GM12878 (cell line): ENCODE measurements at regions not wholly inside any gene's neighbourhood (a gene's known extent, or its start where the extent isn't known, plus 50 kb on each side); places are given as distances from the start of the nearest gene placed in this dataset.

Experiments used
- ATF2 ChIP-seq: IDR thresholded peaks from 2 replicates; pipeline ENCODE4 v1.6.1; 2012; ENCODE audit warnings: low read length, inconsistent platforms
- BCL11A ChIP-seq: IDR thresholded peaks from 2 replicates; pipeline ENCODE4 v1.6.1; 2011; ENCODE audit warnings: low read depth, low read length
- BRCA1 ChIP-seq: IDR thresholded peaks from 2 replicates; pipeline ENCODE4 v1.6.1; 2011; ENCODE audit warnings: low read depth, low read length, improper control_type of control experiment
- CHD1 ChIP-seq: IDR thresholded peaks from 2 replicates; pipeline ENCODE4 v1.6.1; 2012; ENCODE audit warnings: low read depth, low read length, improper control_type of control experiment
- EED ChIP-seq: sonication (generic); IDR thresholded peaks from 2 replicates; pipeline ENCODE4 v1.6.1; 2016; ENCODE audit warnings: antibody characterized with exemption, low read depth
- EP300 ChIP-seq, 2 experiments: fragments of 150-350 bp in 1 of 2; IDR thresholded peaks; 2 replicates each; pipeline ENCODE4 v1.6.1; 2011 to 2012; ENCODE audit warnings: low read depth in 2 of 2, low read length in 2 of 2, borderline replicate concordance in 1 of 2, improper control_type of control experiment in 1 of 2, inconsistent platforms in 1 of 2; ENCODE audit not compliant: control insufficient read depth in 1 of 2
- ESRRA ChIP-seq: IDR thresholded peaks from 2 replicates; pipeline ENCODE4 v1.6.1; 2012; ENCODE audit warnings: mild to moderate bottlenecking, low read length, improper control_type of control experiment
- HDGF ChIP-seq: fragments of 450-650 bp; IDR thresholded peaks from 2 replicates; pipeline ENCODE4 v1.6.1; 2016; ENCODE audit warnings: antibody characterized with exemption
- IKZF2 ChIP-seq, 2 experiments: fragments of 450-650 bp; IDR thresholded peaks; 2 replicates each; pipeline ENCODE4 v1.6.1; 2017; ENCODE audit warnings: mild to moderate bottlenecking in 2 of 2, moderate library complexity in 2 of 2
- KAT2A ChIP-seq: conservative IDR thresholded peaks from 2 replicates; pipeline ENCODE4 v1.6.1; 2011; ENCODE audit warnings: low read depth, low read length; ENCODE audit not compliant: control insufficient read depth
- MEF2B ChIP-seq: fragments of 450-650 bp; IDR thresholded peaks from 2 replicates; pipeline ENCODE4 v1.6.1; 2018; ENCODE audit warnings: mild to moderate bottlenecking, moderate library complexity; ENCODE audit not compliant: partially characterized antibody, poor library complexity, severe bottlenecking
- MTA2 ChIP-seq: fragments of 450-650 bp; IDR thresholded peaks from 2 replicates; pipeline ENCODE4 v1.6.1; 2016; ENCODE audit warnings: low read depth, mild to moderate bottlenecking, moderate library complexity
- NBN ChIP-seq: fragments of 450-650 bp; IDR thresholded peaks from 2 replicates; pipeline ENCODE4 v1.6.1; 2016
- NR2C1 ChIP-seq: fragments of 450-650 bp; IDR thresholded peaks from 2 replicates; pipeline ENCODE4 v1.6.1; 2017; ENCODE audit warnings: antibody characterized with exemption, mild to moderate bottlenecking, moderate library complexity
- PAX5 ChIP-seq: IDR thresholded peaks from 2 replicates; pipeline ENCODE4 v1.6.1; 2011; ENCODE audit warnings: low read depth, low read length, borderline replicate concordance
- POLR2AphosphoS2 ChIP-seq: IDR thresholded peaks from 2 replicates; pipeline ENCODE4 v1.6.1; 2011; ENCODE audit warnings: low read depth, mild to moderate bottlenecking, low read length, improper control_type of control experiment, moderate library complexity
- RAD51 ChIP-seq: fragments of 450-650 bp; IDR thresholded peaks from 2 replicates; pipeline ENCODE4 v1.6.1; 2016; ENCODE audit warnings: moderate library complexity, mild to moderate bottlenecking, inconsistent platforms
- RELA ChIP-seq: fragments of 450-650 bp; IDR thresholded peaks from 2 replicates; pipeline ENCODE4 v1.8.0; 2014; ENCODE audit warnings: borderline replicate concordance; ENCODE audit not compliant: partially characterized antibody
- RELB ChIP-seq: fragments of 450-650 bp; IDR thresholded peaks from 2 replicates; pipeline ENCODE4 v1.6.1; 2017; ENCODE audit warnings: low read depth, mild to moderate bottlenecking, moderate library complexity
- RUNX3 ChIP-seq: IDR thresholded peaks from 2 replicates; pipeline ENCODE4 v1.6.1; 2012; ENCODE audit warnings: low read length, inconsistent platforms
- SKIL ChIP-seq: fragments of 450-650 bp; IDR thresholded peaks from 2 replicates; pipeline ENCODE4 v1.6.1; 2017; ENCODE audit warnings: mild to moderate bottlenecking, low read depth, inconsistent platforms; ENCODE audit not compliant: poor library complexity, severe bottlenecking
- SP1 ChIP-seq: IDR thresholded peaks from one replicate; pipeline ENCODE4 v1.6.1; 2011; ENCODE audit warnings: low read depth, low read length
- TARDBP ChIP-seq: IDR thresholded peaks from 2 replicates; pipeline ENCODE4 v1.6.1; 2016; ENCODE audit warnings: borderline replicate concordance
- TCF12 ChIP-seq: IDR thresholded peaks from 2 replicates; pipeline ENCODE4 v1.6.1; 2011; ENCODE audit warnings: low read depth, mild to moderate bottlenecking, low read length
- TCF3 ChIP-seq: IDR thresholded peaks from 2 replicates; pipeline ENCODE4 v1.6.1; 2012; ENCODE audit warnings: low read depth, mild to moderate bottlenecking, low read length, borderline replicate concordance; ENCODE audit not compliant: insufficient read depth
- TCF7 ChIP-seq: IDR thresholded peaks from 2 replicates; pipeline ENCODE4 v1.6.1; 2014; ENCODE audit warnings: antibody characterized with exemption, borderline replicate concordance
- USF1 ChIP-seq: IDR thresholded peaks from 2 replicates; pipeline ENCODE4 v1.6.1; 2011; ENCODE audit warnings: borderline replicate concordance, low read depth, mild to moderate bottlenecking, moderate library complexity, mixed read lengths, low read length; ENCODE audit not compliant: insufficient read depth; ENCODE audit errors: extremely low read length
- ZZZ3 ChIP-seq: IDR thresholded peaks from 2 replicates; pipeline ENCODE4 v1.6.1; 2011; ENCODE audit warnings: low read depth; ENCODE audit not compliant: control insufficient read depth, insufficient read length

- TF ChIP-seq MTA2 (peak; percentile 89), HDGF (no peak), EP300 (IDR thresholded peaks at IDR 0.05; ENCODE audit: borderline replicate concordance in 1 of 2, control insufficient read depth in 1 of 2, low read depth in 2 of 2, low read length in 2 of 2) (peak; percentile 19 to 72; a peak in 2 of 4 replicates), PAX5 (no peak), POLR2AphosphoS2 (no peak), TCF12 (no peak), RAD51 (no peak), TCF7 (no peak), KAT2A (no peak), IKZF2 (IDR thresholded peaks at IDR 0.05) (peak; percentile 81 to 86), MEF2B (peak; percentile 76), CHD1 (no peak), TCF3 (no peak), NR2C1 (no peak), ESRRA (no peak), NBN (0 out of 2 replicates have a peak, but pooled peaks have one; percentile 45), ATF2 (no peak), USF1 (no peak), TARDBP (no peak), BCL11A (no peak), RELB (peak; percentile 89), RUNX3 (peak; percentile 68; the same call in 1 of the 2 replicates), SKIL (no peak), SP1 (no peak), BRCA1 (no peak), ZZZ3 (no peak), RELA (peak; percentile 21), EED (no peak)
Measured at GRCh38 chr6:22888163-22888752, 318.9 kb downstream of the HDGFL1 start (continued).
